ENCODE measurements at regions not wholly inside any gene's neighbourhood (a gene's known extent, or its start where the extent isn't known, plus 50 kb on each side); places are given as distances from the start of the nearest gene placed in this dataset.

DNA sequence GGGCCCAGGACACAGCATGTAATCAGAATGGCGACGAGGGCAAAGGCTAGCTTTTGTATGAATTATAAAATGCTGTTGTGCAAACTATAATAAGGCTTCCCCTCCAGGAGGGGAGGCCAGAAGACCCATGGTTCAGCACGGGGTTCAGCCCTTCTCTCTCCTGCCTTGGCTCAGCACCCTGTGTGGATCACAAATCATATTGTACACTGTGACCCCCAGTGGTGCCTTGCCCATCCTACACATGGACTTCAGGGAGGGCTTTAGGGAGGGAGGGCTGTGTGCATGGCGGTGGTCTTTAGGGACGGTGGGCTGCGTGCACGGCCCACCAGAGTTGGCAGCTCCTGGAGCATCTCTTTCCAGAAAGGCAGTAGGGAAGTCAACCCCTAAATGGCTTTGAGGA lies 120.8 kb upstream of the TNR start:
- Histone ChIP-seq H3K4ac (replicated peaks; ENCODE audit: insufficient read length, low read depth, low read length) (no peak overlapping the region), H2BK12ac (ENCODE audit: low read depth, low read length) (peak overlapping the region; percentile 98), H3K23ac (ENCODE audit: insufficient read length) (no peak overlapping the region), H2AFZ (ENCODE audit: low read length) (no peak overlapping the region), H2AK5ac (ENCODE audit: low read depth, low read length) (peak overlapping the region; percentile 34), H2BK5ac (ENCODE audit: low read depth, low read length) (peak overlapping the region; percentile 94; the same call in 1 of the 2 replicates), H2BK20ac (ENCODE audit: low read length) (peak overlapping the region; percentile 97; the same call in 1 of the 2 replicates), H2BK15ac (ENCODE audit: low read length) (peak overlapping the region; percentile 36; the same call in 1 of the 2 replicates), H3K27ac (ENCODE audit: low read depth, low read length) (no peak overlapping the region; the same call in 1 of the 2 replicates), H2BK120ac (replicated peaks; ENCODE audit: low read depth, low read length) (peak overlapping the region; percentile 26), H4K20me1 (replicated peaks in 1 of 2; ENCODE audit: control insufficient read depth in 1 of 2, insufficient read depth in 2 of 2, low read length in 2 of 2) (no peaks in the 10 kb centered on the region), H3K9me3 (ENCODE audit: insufficient read depth in 2 of 2, low read depth in 1 of 2, low read length in 1 of 2) (no peaks in the 10 kb centered on the region), H3K79me1 (ENCODE audit: low read depth, low read length) (no peaks in the 10 kb centered on the region), H3K23me2 (ENCODE audit: low read depth, low read length) (no peaks in the 10 kb centered on the region; the same call in 1 of the 2 replicates), H3K36me3 (ENCODE audit: control insufficient read depth in 2 of 4, insufficient read depth in 4 of 4, low read length in 3 of 4) (no peaks in the 10 kb centered on the region), H3K79me2 (ENCODE audit: control insufficient read depth in 1 of 2, insufficient read depth in 2 of 2, low read length in 2 of 2) (no peaks in the 10 kb centered on the region), H3K9ac (replicated peaks in 1 of 4; ENCODE audit: extremely low read depth in 1 of 4, low read depth in 3 of 4, low read length in 3 of 4) (no peak overlapping the region), H3K4me1 (replicated peaks in 1 of 4; ENCODE audit: control insufficient read depth in 3 of 4, insufficient read depth in 4 of 4, low read length in 3 of 4) (peaks cover 18 to 39% (median 30%) of the 10 kb centered on the region in 4 experiments), H3K56ac (replicated peaks; ENCODE audit: insufficient read length, low read depth, low read length) (no peak overlapping the region), H4K5ac (ENCODE audit: insufficient read length, low read depth, low read length) (peak overlapping the region; percentile 3), H3K4me3 (ENCODE audit: extremely low read depth in 1 of 4, insufficient read depth in 2 of 4, low read depth in 3 of 4, low read length in 4 of 4) (no peak overlapping the region), H3K18ac (ENCODE audit: extremely low read depth, low read length) (0 out of 2 replicates have a peak overlapping the region, but pooled peaks have one; percentile 88), H4K8ac (ENCODE audit: extremely low read depth, insufficient read depth, low read length) (no peak overlapping the region), H3K14ac (ENCODE audit: insufficient read length) (no peak overlapping the region), H4K91ac (replicated peaks; ENCODE audit: insufficient read length, low read length) (peak overlapping the region; percentile 94), H3K27me3 (replicated peaks in 1 of 4; ENCODE audit: control insufficient read depth in 3 of 4, extremely low read depth in 1 of 4, insufficient read depth in 3 of 4, low read length in 3 of 4) (peaks cover 0 to 6% (median 3%) of the 10 kb centered on the region in 4 experiments; a peak in 4 of 7 replicates), H3K4me2 (ENCODE audit: insufficient read depth in 1 of 2, low read depth in 2 of 2, low read length in 2 of 2) (peak overlapping the region in 1 of 2 experiments; percentile 73; a peak in 2 of 4 replicates)
- ChIA-PET POLR2A (ENCODE audit: partially characterized antibody) (interaction anchor here (1.0 to 1.9 kb wide), 3 partner anchors 11 to 58 kb away, joined by 3 to 6 read pairs (median 6); no protein-coding TSS in a partner anchor), CTCF (ENCODE audit: partially characterized antibody) (interaction anchor here (0.9 to 4.1 kb wide), 9 partner anchors 9 to 253 kb away, joined by 3 to 36 read pairs (median 3); no protein-coding TSS in a partner anchor)
- DNase-seq (ENCODE audit: low read depth in 1 of 2, low spot score in 2 of 2) (no peak), FAIRE-seq (no peak)
- 90% methylated on average over 7 of the region's 7 CpGs; no CpG with 5 or more reads in 1 of the 2 experiments for WGBS, 2 experiments (ENCODE audit: extremely low coverage in 1 of 2, insufficient coverage in 1 of 2, insufficient read length in 1 of 2, insufficient replicate concordance in 2 of 2, low coverage in 1 of 2, low lambda C conversion rate in 2 of 2, missing lambda C conversion rate in 1 of 2)
- no peak for TF ChIP-seq SP2 (IDR thresholded peaks at IDR 0.05; ENCODE audit: low read length)
- no peak for TF ChIP-seq YY1 (IDR thresholded peaks at IDR 0.05; ENCODE audit: low read depth, low read length)
- TF ChIP-seq, protein P1, sequence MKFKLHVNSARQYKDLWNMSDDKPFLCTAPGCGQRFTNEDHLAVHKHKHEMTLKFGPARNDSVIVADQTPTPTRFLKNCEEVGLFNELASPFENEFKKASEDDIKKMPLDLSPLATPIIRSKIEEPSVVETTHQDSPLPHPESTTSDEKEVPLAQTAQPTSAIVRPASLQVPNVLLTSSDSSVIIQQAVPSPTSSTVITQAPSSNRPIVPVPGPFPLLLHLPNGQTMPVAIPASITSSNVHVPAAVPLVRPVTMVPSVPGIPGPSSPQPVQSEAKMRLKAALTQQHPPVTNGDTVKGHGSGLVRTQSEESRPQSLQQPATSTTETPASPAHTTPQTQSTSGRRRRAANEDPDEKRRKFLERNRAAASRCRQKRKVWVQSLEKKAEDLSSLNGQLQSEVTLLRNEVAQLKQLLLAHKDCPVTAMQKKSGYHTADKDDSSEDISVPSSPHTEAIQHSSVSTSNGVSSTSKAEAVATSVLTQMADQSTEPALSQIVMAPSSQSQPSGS (IDR thresholded peaks at IDR 0.05; ENCODE audit: low read length), result no peak
